HG03520 (cell line): ENCODE measurements at regions not wholly inside any gene's neighbourhood (a gene's known extent, or its start where the extent isn't known, plus 50 kb on each side); places are given as distances from the start of the nearest gene placed in this dataset.

Experiments
- ATAC-seq: cut with Tn5 transposase; IDR thresholded peaks from one replicate; pipeline ENCODE4 v1.9.1; 2021; ENCODE audit warnings: mild to moderate bottlenecking, moderate library complexity; ENCODE audit not compliant: unreplicated experiment

GRCh38 chr3:193978030-193978429, 157.9 kb upstream of the HES1 start:
- ATAC-seq = no peak

GRCh38 chr3:193978486-193978885, 157.5 kb upstream of the HES1 start:
- no peak for ATAC-seq

GRCh38 chr3:193980326-193980725, 155.6 kb upstream of the HES1 start:
- no peak for ATAC-seq

GRCh38 chr3:193980905-193981304, 155.0 kb upstream of the HES1 start:
- ATAC-seq = no peak

- no peak for ATAC-seq
These were observed 154.4 kb upstream of the HES1 start for GRCh38 chr3:193981504-193981903.

- no peak for ATAC-seq
These were observed 153.7 kb upstream of the HES1 start for GRCh38 chr3:193982258-193982659.

- ATAC-seq = no peak
These were observed 151.8 kb upstream of the HES1 start for GRCh38 chr3:193983846-193984818.

- no peak for ATAC-seq
These were observed 151.1 kb upstream of the HES1 start for GRCh38 chr3:193984876-193985275.

GRCh38 chr3:193987186-193987585, 148.8 kb upstream of the HES1 start:
- no peak for ATAC-seq

GRCh38 chr3:193989186-193989585, 146.8 kb upstream of the HES1 start:
- no peak for ATAC-seq

GRCh38 chr3:193991666-193992424, 144.1 kb upstream of the HES1 start:
- no peak for ATAC-seq

- no peak for ATAC-seq
These were observed 143.4 kb upstream of the HES1 start for GRCh38 chr3:193992425-193993037.

GRCh38 chr3:193996221-193996620, 139.7 kb upstream of the HES1 start:
- ATAC-seq = no peak

- no peak for ATAC-seq
These were observed 139.3 kb upstream of the HES1 start for GRCh38 chr3:193996641-193997089.

- no peak for ATAC-seq
These were observed 138.5 kb upstream of the HES1 start for GRCh38 chr3:193997228-193998122.

GRCh38 chr3:193998123-193998448, 137.9 kb upstream of the HES1 start:
- ATAC-seq = no peak

GRCh38 chr3:193998628-193999195, 137.2 kb upstream of the HES1 start:
- ATAC-seq = no peak

- no peak for ATAC-seq
These were observed 135.8 kb upstream of the HES1 start for GRCh38 chr3:194000100-194000499.

GRCh38 chr3:194000712-194001111, 135.2 kb upstream of the HES1 start:
- ATAC-seq = no peak
